HG03571 (cell line): ENCODE measurements at regions not wholly inside any gene's neighbourhood (a gene's known extent, or its start where the extent isn't known, plus 50 kb on each side); places are given as distances from the start of the nearest gene placed in this dataset.
A peak's percentile ranks its signal among the peaks of the same experiment; 100 is the strongest.

Experiments
- ATAC-seq: cut with Tn5 transposase; IDR thresholded peaks from one replicate; pipeline ENCODE4 v1.9.1; 2021; ENCODE audit not compliant: unreplicated experiment

GRCh38 chr4:129543299-129543698, 447.3 kb downstream of the C4orf33 start:
- no peak for ATAC-seq

- ATAC-seq = no peak
Observed at GRCh38 chr4:129545599-129546278, 449.8 kb downstream of the C4orf33 start.

- no peak for ATAC-seq
Observed at GRCh38 chr4:129546531-129546930, 450.6 kb downstream of the C4orf33 start.

GRCh38 chr4:129550281-129550785, 454.4 kb downstream of the C4orf33 start:
- ATAC-seq = no peak

- ATAC-seq = no peak
Observed at GRCh38 chr4:129561280-129561679, 465.3 kb downstream of the C4orf33 start.

- ATAC-seq = no peak
Observed at GRCh38 chr4:129561886-129562671, 466.1 kb downstream of the C4orf33 start.

GRCh38 chr4:129565214-129565613, 469.3 kb downstream of the C4orf33 start:
- no peak for ATAC-seq

GRCh38 chr4:129570326-129570725, 474.4 kb downstream of the C4orf33 start:
- no peak for ATAC-seq

GRCh38 chr4:129578336-129578735, 482.4 kb downstream of the C4orf33 start:
- no peak for ATAC-seq

GRCh38 chr4:129581305-129581704, 485.4 kb downstream of the C4orf33 start:
- ATAC-seq = no peak

- no peak for ATAC-seq
Observed at GRCh38 chr4:129583868-129584267, 487.9 kb downstream of the C4orf33 start.

GRCh38 chr4:129598582-129598981, 502.6 kb downstream of the C4orf33 start:
- no peak for ATAC-seq

- ATAC-seq = no peak
Observed at GRCh38 chr4:129600898-129601297, 504.9 kb downstream of the C4orf33 start.

- ATAC-seq = no peak
Observed at GRCh38 chr4:129602447-129602846, 506.5 kb downstream of the C4orf33 start.

- no peak for ATAC-seq
Observed at GRCh38 chr4:129603241-129603931, 507.4 kb downstream of the C4orf33 start.

- no peak for ATAC-seq
Observed at GRCh38 chr4:129604632-129605255, 508.8 kb downstream of the C4orf33 start.

GRCh38 chr4:129614611-129615010, 518.7 kb downstream of the C4orf33 start:
- no peak for ATAC-seq

GRCh38 chr4:129622566-129622965, 526.6 kb downstream of the C4orf33 start:
- no peak for ATAC-seq

- ATAC-seq = no peak
Observed at GRCh38 chr4:129623233-129623875, 527.4 kb downstream of the C4orf33 start.

GRCh38 chr4:129641179-129641578, 545.2 kb downstream of the C4orf33 start:
- ATAC-seq = peak; percentile 71

GRCh38 chr4:129645461-129645860, 549.5 kb downstream of the C4orf33 start:
- ATAC-seq = no peak
